Tibial nerve (tissue), 4 donors: ENCODE measurements at regions not wholly inside any gene's neighbourhood (a gene's known extent, or its start where the extent isn't known, plus 50 kb on each side); places are given as distances from the start of the nearest gene placed in this dataset.
A peak's percentile ranks its signal among the peaks of the same experiment; 100 is the strongest.

Experiments used
- DNase-seq, 2 donors: peaks; one replicate each; pipeline ENCODE4 v3.0.0-alpha.2; 2019; ENCODE audit warnings: low spot score in 2 of 2
- H3K27ac ChIP-seq, 4 donors: fragments of 200-600 bp; sonication (generic) in 3 of 4; one replicate each; pipeline ENCODE4 v1.5.1; 2017 to 2019; ENCODE audit warnings: mild to moderate bottlenecking in 1 of 4
- H3K27me3 ChIP-seq, 2 donors: fragments of 200-600 bp; sonication (generic) in 1 of 2; one replicate each; pipeline versions ENCODE4 v1.5.1 to v1.6.0; 2017 to 2019
- H3K36me3 ChIP-seq, 3 donors: fragments of 200-600 bp; sonication (generic); one replicate each; pipeline ENCODE4 v1.5.1; 2018 to 2019
- H3K4me1 ChIP-seq, 4 donors: fragments of 200-600 bp; sonication (generic) in 3 of 4; one replicate each; pipeline ENCODE4 v1.5.1; 2017 to 2019
- H3K4me3 ChIP-seq, 4 donors: fragments of 200-600 bp; sonication (generic) in 3 of 4; one replicate each; pipeline ENCODE4 v1.5.1; 2017 to 2019; ENCODE audit warnings: mild to moderate bottlenecking in 1 of 4, moderate library complexity in 1 of 4
- H3K9me3 ChIP-seq, 4 donors: fragments of 200-600 bp; sonication (generic) in 3 of 4; one replicate each; pipeline ENCODE4 v1.5.1; 2017 to 2019
- EP300 ChIP-seq, 2 donors: sonication (generic); formaldehyde crosslinking; IDR thresholded peaks; one replicate each; pipeline ENCODE4 v1.6.1; 2017; ENCODE audit warnings: antibody characterized with exemption in 2 of 2, mild to moderate bottlenecking in 1 of 2
- POLR2A ChIP-seq, 2 donors: fragments of 450-650 bp; IDR thresholded peaks; one replicate each; pipeline ENCODE4 v1.6.1; 2017; ENCODE audit warnings: antibody characterized with exemption in 2 of 2, mild to moderate bottlenecking in 2 of 2, moderate library complexity in 2 of 2
- WGBS, 2 donors: methylation state at CpG; one replicate each; pipeline ENCODE4 v1.1.5; 2018; 5-methylcytosine and 5-hydroxymethylcytosine counted together
- TF ChIP-seq, protein P1 (sequence below), 5 experiments: fragments of 200-600 bp in 3 of 5; fragments of 450-650 bp in 2 of 5; sonication (generic) in 3 of 5; IDR thresholded peaks; one replicate each; pipeline ENCODE4 v1.5.1; 2016 to 2019; ENCODE audit warnings: antibody characterized with exemption in 5 of 5, mild to moderate bottlenecking in 3 of 5, moderate library complexity in 2 of 5

DNA sequence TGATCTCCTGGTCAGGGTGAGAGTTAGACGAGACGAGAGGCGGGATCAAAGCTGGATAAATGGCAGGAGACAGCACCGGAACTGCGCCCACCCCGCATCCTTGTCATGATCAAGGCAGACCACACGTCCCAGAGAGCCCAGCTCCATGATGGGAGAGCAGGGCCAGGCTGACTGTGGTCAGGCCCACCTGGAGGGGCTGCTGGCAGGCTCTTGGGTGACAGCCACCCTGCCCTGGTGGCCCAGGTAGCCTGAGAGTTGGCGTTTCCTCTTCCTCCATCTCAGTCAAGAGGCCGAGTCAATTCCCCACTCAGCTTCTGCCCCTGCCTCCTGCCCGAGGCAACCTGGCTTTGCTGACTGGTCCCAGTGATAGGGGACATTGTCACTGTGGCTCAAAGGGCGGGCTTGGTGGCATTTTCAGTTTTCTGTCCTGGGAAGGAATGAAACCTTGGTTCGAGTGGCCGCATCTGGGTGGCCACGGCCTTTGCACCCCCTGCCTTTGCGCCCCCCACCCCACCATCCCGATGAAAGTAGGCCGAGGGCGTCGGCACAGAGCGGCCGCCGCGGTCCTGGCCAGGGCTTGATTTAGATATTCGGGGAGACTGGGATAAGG, 60.8 kb upstream of the PPARA start:
- H3K4me1 ChIP-seq = peaks cover 9 to 100% (median 94%) of the 10 kb centered on the region in 4 donors

DNA sequence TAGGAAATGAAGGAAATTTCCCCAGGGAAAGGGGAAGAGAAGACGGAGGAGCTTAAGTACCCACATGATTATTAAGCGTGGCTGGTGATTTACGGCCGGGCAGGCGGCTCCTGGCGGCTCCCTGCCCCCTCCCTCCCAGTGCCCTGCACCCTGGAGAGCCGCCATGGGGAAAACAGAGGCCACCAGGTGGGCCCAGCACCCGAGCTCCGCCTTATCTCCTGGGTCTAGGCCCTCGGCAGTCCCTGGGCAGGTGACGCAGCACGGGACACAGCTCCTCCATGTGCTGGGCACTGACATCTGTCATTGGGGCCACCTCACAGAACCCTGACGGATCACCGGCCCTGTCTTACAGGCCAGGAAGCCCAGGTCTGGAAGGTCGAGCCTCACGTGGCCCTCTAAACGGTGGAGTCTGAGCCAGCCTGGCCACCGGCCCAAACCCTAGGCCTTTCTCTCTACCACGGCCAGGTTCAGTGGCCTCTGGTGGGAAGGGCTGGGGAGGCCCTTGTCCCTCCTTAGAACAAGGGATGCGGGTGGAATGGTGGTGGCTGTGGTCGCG, 60.2 kb upstream of the PPARA start:
- Histone ChIP-seq H3K27ac (peak overlapping the region; percentile 73 to 99 (median 85)), H3K9me3 (no peaks in the 10 kb centered on the region), H3K36me3 (peaks cover 0 to 18% (median 0%) of the 10 kb centered on the region in 3 donors), H3K4me3 (peak overlapping the region in 2 of 4 donors; percentile 17 to 43), H3K4me1 (peaks cover 9 to 100% (median 95%) of the 10 kb centered on the region in 4 donors), H3K27me3 (no peaks in the 10 kb centered on the region)
- peak in 1 of 2 donors; percentile 19 for DNase-seq
- WGBS, 2 donors = 32 to 38% methylated on average over 21 to 22 of the region's 22 CpGs
- TF ChIP-seq POLR2A (IDR thresholded peaks at IDR 0.05) (no peak), EP300 (IDR thresholded peaks at IDR 0.05) (peak in 1 of 2 donors; percentile 30)
- TF ChIP-seq, protein P1, sequence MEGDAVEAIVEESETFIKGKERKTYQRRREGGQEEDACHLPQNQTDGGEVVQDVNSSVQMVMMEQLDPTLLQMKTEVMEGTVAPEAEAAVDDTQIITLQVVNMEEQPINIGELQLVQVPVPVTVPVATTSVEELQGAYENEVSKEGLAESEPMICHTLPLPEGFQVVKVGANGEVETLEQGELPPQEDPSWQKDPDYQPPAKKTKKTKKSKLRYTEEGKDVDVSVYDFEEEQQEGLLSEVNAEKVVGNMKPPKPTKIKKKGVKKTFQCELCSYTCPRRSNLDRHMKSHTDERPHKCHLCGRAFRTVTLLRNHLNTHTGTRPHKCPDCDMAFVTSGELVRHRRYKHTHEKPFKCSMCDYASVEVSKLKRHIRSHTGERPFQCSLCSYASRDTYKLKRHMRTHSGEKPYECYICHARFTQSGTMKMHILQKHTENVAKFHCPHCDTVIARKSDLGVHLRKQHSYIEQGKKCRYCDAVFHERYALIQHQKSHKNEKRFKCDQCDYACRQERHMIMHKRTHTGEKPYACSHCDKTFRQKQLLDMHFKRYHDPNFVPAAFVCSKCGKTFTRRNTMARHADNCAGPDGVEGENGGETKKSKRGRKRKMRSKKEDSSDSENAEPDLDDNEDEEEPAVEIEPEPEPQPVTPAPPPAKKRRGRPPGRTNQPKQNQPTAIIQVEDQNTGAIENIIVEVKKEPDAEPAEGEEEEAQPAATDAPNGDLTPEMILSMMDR (IDR thresholded peaks at IDR 0.05) = no peak

More for the DNA sequence above, 60.8 kb upstream of the PPARA start:
- DNase-seq = peak in 1 of 2 donors; percentile 13
- Histone ChIP-seq H3K4me3 (peak overlapping the region in 2 of 4 donors; percentile 17 to 43), H3K9me3 (no peaks in the 10 kb centered on the region), H3K27me3 (no peaks in the 10 kb centered on the region), H3K27ac (peak overlapping the region; percentile 73 to 99 (median 85)), H3K36me3 (peaks cover 0 to 18% (median 0%) of the 10 kb centered on the region in 3 donors)
- TF ChIP-seq EP300 (IDR thresholded peaks at IDR 0.05) = no peak
- TF ChIP-seq POLR2A (IDR thresholded peaks at IDR 0.05) = no peak
- TF ChIP-seq, protein P1 (IDR thresholded peaks at IDR 0.05) = no peak
- WGBS, 2 donors = 52 to 55% methylated on average over 22 to 23 of the region's 24 CpGs

DNA sequence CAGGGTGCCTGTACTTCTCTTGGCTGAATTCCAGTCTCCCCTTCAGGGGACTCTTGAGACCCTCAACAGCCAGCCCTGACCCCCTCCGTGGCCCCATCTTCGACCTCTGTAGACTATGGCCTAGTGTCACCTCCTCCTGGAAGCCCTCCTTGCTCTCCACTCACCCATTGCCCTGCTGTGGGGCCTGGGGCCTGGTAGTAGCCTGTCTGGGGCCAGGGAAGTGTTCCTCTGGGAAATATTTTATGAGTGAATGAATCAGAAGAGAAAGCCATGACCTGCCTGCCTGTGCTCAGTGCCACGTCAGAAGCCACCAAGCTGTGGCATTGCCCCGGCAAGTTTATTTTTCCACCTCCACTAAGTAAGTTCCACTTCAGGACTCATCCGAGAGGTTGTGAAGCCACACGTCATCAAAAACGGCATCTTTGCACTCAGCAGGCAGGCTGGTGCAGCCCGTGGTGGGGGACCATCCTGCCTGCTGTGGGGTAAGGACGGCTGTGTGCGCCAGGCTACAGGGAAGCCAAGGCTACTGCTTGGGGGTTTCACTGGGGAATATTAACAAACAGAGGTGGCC, 59.6 kb upstream of the PPARA start:
- Histone ChIP-seq H3K4me3 (peak overlapping the region in 1 of 4 donors; percentile 17), H3K36me3 (peaks cover 0 to 18% (median 0%) of the 10 kb centered on the region in 3 donors), H3K27ac (peak overlapping the region; percentile 73 to 99 (median 85)), H3K9me3 (no peaks in the 10 kb centered on the region), H3K27me3 (no peaks in the 10 kb centered on the region), H3K4me1 (peaks cover 9 to 100% (median 91%) of the 10 kb centered on the region in 4 donors)
- 33 to 37% methylated on average over 10 of the region's 10 CpGs for WGBS, 2 donors
- DNase-seq = peak in 1 of 2 donors; percentile 12
- TF ChIP-seq POLR2A (IDR thresholded peaks at IDR 0.05) = no peak
- no peak for TF ChIP-seq EP300 (IDR thresholded peaks at IDR 0.05)
- TF ChIP-seq, protein P1 (IDR thresholded peaks at IDR 0.05) = no peak

DNA sequence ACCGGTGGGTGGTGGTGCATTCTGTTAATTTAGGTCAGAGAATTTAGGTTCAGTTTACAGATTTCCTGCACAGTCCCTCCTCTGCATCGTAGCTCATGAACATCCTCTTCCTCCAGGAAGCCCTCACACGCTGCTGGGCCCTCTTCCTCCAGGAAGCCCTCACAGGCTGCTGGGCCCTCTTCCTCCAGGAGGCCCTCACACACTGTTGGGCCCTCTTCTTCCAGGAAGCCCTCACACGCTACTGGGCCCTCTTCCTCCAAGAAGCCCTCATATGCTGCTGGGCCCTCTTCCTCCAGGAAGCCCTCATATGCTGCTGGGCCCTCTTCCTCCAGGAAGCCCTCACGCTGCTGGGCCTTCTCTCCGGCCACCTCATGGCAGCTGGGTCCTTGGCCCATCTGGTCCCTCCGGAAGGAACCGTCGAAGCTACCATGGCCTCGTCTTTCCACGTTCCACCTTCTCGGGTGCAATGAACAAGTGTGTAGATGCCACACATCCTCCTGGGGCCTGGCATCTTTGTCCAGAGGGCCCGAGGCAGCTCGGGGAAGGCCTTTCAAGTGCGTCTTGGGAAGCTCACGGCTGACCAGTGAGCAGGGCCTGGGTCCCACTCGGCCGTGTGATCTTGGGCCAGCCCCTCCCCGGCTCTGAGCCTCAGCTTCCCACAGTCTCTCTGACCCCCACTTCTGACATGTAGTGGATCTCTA, 58.9 kb upstream of the PPARA start:
- TF ChIP-seq EP300 (IDR thresholded peaks at IDR 0.05) (no peak), POLR2A (IDR thresholded peaks at IDR 0.05) (no peak)
- TF ChIP-seq, protein P1 (IDR thresholded peaks at IDR 0.05) = no peak
- no peaks in the 10 kb centered on the region for H3K9me3 ChIP-seq
- H3K36me3 ChIP-seq = peaks cover 0 to 12% (median 0%) of the 10 kb centered on the region in 3 donors
- H3K27me3 ChIP-seq = no peaks in the 10 kb centered on the region
- peak overlapping the region; percentile 73 to 99 (median 85) for H3K27ac ChIP-seq
- no peak for DNase-seq
- H3K4me1 ChIP-seq = peaks cover 9 to 100% (median 90%) of the 10 kb centered on the region in 4 donors
- H3K4me3 ChIP-seq = no peak overlapping the region
- WGBS, 2 donors = 64 to 72% methylated on average over 19 of the region's 19 CpGs
